ENCODE measurements at regions not wholly inside any gene's neighbourhood (a gene's known extent, or its start where the extent isn't known, plus 50 kb on each side); places are given as distances from the start of the nearest gene placed in this dataset.

DNA sequence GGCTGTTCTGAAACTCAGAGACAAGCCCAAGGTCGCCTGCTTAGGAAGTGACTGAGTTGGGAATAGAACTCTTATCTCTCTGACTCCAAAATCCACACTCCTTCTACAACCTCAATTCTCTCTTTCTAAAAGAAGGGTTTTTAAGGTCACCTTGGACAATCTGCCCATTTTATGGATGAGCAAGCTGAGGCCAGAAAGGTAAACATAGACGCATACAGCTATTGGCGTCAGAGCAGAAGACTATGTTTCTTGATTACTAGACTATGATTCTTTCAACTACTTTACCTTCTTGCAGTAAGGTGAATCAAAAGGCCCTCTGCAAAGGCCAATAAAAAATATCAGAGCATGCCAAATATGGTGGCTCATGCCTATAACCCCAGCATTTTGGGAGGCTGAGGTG is 276.6 kb downstream of the CLIC5 start:
- no peak for DNase-seq

DNA sequence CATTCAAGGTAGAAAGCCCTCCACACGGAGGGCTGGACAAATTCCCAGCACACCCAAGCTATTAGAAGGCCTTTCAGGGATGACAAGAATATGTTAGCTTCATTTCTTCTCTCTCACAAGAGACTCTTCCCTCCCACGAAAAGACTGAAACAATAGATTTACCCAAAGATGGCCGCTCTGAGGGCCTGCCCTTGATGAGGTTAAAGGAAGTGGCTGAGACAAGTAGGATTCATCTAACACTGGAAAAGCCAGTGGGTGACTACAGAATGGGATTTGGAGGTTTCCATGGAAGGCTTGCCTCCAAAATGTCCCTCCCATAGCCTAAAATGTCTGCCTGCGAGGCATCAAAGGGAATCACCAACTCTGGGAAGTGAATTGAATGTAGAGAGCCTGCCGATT is 277.6 kb downstream of the CLIC5 start:
- DNase-seq = no peak

DNA sequence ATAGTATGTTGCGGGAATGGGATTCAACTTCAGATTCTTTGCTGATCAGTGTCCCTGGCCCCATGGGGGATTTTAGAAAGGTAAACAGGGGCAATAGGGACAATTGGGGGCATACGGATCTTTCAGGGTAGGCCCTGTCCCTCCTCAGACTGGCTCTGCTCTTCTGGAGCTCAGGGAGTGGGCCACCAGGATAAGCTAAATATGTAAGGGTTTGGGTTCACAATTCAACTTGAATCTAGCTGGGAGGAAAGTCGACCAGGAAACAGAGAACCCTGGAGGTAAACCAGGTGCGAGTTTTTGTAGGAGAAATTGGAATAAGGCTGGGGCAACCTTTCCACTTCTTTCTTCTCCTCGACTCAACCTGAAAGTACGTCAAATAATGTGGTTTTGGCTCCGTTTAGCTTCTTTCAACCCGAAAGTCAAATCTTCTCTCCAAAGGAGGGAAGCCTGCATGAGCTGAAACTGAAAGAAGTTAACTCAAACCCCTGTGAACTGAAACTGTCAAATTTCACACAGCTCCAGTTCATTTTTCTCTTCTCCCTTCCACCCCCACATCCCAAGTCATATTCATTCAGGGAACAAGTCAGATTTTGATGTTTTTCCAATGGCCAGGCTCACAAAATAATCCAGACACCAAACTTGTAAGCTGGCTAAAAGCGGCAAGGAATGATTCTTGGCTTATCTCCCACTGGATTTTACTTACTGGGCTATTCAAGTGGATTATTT is 278.2 kb downstream of the CLIC5 start:
- no peak for DNase-seq

DNA sequence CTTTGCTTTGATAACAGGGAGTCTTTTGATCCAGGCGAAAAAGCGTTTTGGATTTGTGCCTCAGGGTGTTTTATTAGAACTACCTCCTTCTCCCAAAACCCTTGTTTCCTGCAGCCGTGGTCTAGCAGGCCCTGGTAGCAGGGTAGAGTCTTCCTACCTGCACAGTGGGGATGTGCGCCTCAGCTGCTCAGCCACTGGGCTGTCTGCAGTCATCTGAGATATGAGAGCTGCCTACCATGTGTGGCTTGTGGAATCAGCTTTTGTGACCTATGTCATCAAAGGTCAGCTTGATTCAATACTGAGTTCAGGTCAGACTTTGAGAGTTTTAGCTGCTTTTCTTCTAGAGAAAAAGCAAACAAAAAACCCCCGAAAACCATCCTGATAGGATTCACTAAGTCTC is 279.5 kb downstream of the CLIC5 start:
- DNase-seq = no peak

DNA sequence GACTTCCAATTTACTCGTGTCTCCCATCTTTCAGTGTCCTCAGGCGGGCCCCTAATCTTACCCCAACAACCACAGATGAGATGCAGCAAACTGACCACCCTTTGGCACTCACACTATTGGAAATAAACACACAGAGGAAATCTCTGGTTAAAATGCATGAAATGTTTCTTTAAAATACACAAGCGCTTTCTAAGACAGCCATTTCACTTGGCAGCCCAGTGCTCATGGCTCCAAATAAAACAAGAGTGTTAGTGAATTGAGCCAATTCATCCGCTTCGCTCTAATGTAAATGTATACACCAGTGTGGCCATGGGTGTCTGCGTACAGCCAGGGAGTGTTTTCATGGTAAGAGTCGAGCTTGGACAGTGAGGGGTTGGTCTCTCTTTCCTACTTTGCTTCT is 282.9 kb downstream of the CLIC5 start:
- DNase-seq = no peak

DNA sequence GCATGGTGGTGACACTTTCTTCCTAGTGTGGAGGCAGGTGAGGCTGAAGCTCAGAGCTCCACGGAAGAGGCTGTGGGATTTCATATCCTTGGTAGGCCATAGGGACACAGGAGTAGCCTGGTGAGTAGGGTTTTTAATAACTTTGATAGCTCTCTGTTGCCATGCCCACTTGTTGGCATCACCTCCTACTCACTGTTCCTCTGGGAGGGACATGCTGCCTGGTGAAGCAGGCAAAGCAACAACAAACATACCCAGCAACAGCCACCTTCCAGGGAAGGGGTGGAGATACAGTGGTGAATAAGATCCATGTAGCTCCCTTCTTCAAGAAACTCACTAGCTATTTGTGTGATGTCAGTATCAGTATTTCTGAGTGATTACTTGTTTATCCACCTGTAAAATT is 285.4 kb downstream of the CLIC5 start:
- DNase-seq = no peak

DNA sequence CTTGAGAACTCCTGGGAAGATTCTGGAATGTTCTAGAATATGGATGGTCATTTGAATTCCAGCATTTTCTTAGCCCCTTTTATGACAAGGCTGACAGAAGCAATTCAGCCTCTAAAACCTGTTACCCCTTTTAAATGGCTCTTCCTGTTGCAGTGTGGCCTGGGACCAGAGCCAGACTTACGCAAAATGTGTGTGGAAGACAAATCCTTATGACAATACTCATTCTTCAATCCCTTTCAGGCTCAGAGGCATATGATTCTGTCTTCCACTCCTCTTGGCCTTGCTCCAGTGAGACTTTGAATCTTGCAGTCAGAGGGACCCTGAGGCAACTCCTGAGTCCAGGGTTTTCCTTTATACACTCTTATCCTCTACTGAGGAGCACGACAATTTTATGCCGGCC is 287.0 kb downstream of the CLIC5 start:
- no peak for DNase-seq

DNA sequence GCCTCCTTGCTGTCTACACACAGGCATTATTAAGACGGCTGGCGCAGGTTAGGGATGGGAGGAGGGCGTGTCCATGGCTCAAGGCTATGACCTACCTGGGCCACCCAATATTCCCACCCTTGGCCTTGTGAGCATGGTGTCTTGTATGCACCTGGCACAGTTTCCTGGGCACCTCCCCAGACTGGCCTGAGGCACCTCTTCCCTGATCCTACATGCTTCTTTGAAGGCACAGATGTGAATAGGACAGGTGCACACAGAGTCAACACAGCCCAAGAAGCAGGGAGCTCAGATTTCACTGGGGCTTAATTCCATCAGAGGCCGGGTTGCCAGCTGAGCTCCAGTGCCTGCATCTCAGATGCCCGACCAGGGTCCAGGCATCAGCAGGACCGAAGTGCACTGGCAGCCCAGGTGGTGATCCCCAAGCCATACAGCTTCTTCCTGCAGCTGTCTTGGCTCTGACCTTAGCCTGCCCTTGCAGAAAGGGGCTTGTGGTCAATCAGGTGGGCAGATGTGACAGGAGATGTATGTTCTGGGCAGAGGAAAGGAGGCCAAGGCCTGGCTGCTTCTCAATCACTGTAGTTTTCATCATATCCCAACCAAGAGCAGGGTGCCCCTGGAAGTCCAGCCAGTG is 287.7 kb downstream of the CLIC5 start:
- no peak for DNase-seq

DNA sequence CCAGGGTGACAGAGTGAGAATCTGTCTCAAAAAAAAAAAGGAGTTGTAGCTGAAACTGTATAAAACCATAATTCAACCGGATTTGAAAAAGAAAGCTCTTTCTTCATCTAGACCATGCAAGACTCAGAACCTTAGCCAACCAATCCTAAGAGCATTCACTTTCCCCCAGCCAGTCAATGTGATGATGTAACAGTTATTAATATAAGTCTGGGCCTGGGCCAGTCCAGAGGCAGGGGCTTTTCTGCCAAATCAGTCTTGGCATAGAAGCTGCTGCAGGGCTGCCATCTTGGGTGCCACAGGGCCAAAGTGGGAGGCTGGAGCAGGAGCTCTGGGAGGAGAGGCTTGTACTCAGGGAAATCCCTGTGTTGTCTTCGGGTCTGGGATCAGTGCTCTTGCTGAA is 288.4 kb downstream of the CLIC5 start:
- DNase-seq = no peak

DNA sequence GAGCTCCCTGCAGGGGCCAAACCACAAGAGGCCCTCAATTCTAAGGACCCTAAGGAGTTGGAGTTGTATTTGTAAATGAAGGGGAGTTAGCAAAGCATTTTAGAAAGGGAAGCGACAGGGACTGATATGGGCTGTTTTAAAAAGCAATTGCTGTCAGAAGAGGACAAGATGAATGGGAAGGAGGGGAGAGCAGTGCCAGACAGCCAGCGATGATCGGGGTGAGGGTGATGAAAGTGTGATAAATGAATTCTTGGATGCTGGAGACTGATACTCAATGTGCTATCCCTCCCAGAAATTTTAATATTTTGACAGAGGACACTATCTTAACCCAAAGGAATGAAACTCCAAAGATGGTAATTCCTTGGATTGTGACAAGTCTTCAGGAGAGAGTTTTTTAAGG is 289.2 kb downstream of the CLIC5 start:
- DNase-seq = no peak

DNA sequence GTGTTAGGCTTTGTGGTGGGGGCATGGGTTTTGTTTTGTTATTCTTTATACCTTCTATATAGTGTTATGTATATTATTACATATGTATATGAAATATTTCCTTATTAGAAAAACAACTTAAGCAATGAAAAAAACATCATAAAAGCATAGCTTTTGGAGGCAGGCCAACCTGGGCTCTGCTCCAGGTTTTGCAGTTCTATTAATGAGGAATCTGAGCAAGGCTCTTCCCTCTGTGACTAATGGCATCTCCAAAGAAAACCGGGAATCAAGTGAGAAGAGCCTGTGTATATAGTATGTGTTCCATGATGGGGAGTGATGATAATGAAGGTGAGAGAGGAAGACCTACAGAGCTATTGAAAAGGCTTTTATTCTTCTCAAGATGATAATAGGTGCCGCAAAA is 291.1 kb downstream of the CLIC5 start:
- no peak for DNase-seq

DNA sequence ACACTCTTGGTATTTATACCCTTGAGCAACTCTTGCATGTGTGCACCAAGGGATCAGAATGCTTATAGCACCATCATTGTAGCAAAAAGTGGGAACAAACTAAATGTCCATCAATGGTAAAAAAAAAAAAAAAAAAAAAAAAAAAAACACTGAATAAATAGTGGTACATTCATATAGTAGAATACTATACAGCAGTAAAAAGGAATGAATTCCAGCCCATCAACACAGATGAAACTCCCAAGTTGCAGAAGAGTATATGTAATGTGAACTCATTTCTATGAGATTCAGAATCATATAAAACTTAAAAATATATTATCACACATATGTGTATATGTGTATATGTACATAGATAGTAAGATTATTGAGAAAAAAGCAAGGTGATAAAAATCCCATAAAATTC is 291.6 kb downstream of the CLIC5 start:
- no peak for DNase-seq

DNA sequence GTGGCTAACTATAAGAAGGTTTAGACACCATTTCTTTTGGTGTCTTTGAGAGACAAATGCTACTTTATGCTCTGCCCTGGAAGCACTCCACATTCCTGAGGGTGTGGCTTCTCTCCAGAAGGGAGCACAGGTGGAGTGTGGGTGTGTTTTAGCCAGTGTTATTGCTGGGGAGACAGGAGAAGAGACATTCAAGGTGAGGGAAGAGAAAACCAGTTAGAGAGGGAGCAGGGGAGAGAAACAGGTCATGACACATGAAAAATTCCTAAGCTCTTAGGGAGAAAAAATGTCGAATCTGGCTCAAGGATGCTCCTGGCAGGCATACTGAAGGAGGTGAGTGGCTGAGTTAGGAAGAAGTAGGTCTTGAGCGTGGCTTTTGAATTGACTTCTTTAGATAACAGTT is 292.8 kb downstream of the CLIC5 start:
- DNase-seq = no peak

DNA sequence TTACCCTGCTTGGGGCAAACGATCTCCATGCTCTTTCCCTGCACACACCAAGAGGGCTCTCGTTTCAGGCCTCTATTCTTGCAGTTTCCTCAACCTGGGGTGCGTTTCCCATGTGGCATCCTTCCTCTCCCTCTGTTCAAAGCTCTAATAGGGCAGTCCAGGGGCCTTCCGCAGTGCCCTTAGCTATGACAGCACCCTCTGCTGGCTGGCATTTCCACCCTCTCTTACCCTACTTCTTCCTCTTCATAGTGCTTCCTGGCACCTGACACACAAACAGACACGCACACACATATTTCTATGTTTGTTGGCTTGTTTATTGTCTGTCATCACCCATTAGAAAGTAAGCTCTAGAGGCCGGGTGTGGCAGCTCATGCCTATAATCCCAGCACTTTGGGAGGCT is 294.0 kb downstream of the CLIC5 start:
- DNase-seq = no peak

DNA sequence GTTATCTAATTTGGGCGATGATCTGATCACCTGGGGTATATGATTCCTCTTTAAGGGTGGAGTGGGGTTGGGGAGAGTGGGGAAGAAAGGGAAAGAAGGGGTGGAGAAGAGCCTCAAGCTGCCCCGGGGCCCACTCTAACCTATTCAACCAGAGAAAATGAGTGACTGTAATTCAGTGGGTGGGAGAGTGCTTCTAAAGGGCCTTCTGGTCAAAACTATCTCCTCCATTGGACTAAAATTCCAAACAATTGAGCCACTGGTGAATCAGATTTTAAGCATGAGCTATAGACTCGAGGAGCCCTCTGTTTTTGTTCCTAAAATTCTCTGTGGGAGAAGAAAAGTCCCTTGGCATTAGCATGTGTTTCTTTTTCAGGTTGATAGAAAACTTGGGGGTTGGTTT is 296.8 kb downstream of the CLIC5 start:
- DNase-seq = no peak

DNA sequence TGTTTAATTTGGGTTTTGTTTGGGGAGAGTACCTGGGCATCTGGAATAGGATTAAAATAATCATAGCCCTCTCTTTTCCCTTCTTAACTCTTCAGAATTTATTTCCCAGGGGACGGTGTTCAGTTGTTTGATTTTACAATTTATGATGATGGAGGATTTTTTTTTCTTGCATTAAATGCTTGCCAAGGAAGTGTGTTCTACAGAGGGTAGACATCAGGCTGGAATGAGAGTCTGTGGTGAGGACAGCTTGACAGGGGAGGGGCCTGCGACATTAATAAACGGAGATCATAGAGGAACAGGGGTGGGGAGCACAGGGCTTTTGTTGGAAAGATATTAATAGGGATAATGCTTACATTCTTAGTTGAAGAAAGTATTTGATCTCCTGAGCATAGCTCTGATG is 297.5 kb downstream of the CLIC5 start:
- DNase-seq = no peak

DNA sequence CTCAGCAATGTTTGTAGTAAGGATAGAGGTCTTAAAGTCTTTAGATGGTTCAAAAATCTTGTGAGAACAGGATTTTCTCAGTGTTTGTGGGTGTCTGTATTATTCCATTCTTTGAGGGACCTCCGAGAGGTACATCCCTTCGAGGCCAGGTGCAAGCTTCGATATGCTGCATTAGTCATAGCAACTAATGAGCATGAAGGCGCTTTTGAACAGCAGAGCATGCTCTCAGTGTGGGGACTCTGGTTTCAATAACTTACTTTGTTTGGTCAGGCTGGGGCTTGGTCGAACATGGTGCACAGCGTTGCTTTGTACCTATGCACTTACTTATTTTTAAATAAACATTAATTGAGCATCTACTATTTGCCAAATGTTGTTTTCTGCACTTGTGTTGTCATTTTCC is 297.9 kb downstream of the CLIC5 start:
- no peak for DNase-seq

DNA sequence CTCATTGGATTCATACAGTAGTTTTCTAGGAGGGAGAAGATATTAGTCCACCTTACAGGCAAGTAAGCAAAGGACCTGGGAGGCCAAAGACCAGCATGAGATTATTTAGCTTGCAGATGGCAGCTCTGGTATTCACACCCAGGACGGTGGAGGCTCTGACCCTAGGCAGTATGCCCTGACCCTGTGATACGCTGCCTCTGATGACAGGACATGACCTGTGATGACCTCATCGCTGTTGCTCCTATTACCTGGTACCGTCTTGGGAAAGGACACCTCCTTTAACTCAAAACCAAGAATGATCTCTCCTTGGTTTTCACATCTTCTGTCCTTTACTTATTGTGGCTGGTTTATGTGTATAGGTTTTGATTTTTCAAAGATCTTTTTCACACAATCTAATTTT is 298.6 kb downstream of the CLIC5 start:
- no peak for DNase-seq

DNA sequence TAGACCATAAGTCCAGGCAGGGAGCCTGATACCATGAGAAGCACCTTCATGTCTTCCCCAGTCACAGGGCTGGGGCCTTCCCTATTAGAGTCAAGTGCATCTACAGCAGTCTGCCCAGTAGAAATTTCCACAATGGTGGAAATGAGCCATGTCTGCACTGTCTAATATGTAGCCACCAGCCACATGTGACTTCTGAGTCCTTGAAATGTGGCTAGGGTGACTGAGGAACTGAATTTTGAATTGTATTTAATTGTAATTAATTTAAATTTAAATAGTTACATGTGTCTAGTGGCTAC is 300.2 kb downstream of the CLIC5 start:
- no peak for DNase-seq

DNA sequence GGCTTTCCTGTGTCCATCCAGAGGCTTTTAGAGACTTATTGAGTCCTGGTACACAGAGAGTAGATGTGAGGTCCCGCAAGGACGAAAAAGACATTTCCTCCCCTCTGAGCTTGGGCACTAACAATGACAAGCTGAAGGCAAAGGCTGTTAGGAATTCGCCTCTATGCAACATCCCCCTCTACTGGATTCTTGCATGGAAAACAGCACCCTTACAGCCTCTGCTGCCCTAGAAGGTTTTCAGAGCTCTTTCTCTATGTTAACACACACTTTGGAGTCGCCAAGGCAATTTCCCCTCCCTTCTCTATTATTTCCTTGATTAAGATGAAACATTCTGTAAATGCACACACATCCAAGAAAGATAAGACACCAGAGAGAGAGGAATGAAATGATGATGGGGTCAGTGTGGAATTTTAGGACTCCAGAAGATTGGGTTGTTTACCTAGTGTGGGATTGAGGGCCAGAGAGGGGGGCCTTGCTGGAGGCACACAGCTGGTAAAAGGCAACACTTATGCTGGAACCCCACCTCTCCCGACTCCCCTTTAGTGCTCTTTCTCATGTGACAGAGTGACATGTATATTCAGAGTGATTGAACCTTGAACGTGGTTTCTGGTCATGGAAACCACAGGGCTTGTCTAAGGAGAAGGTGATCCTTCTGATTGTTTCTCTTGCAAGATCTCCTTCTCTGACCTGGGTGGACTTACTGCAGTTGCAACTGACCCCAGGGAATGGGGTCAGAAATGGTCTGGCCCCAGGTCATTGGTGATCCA is 300.7 kb downstream of the CLIC5 start:
- DNase-seq = peak; percentile 45 to 62

DNA sequence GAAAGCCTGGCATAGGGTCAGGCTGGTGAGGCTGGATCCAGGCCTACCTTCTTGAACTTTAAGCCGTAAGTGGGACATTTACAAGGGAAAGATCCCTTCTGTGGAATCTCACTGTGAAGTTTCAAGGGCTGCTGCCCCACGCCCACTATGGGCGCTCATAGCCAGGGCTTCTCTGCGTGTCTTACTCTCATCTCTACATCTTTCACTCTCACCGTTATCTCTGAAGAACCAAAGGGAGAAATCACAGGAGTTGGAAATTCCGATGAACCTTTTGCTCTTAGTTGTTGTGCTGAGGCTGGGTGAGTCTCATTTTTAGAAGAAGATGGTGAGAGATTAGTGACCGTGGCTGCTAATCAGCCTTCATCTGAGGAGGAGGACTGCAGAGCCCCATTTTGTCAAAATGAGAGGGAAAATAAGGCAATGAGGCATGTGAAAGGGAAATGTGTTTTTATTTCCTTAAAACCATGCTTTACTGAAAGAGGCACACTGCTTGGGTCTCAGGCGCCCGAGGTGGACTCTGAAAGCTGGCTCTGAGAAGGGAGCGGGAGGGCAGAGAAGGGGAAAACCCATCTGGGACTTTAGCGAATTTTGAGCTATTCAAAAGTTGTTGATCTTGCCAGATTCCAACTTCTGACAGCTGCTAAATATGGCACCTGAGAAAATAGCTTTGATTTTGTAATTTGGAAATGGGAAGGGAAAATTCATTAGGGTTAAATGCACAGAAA is 301.5 kb downstream of the CLIC5 start:
- DNase-seq = no peak

Data from SHP77 (cell line).